ENCODE measurements at regions not wholly inside any gene's neighbourhood (a gene's known extent, or its start where the extent isn't known, plus 50 kb on each side); places are given as distances from the start of the nearest gene placed in this dataset.
A peak's percentile ranks its signal among the peaks of the same experiment; 100 is the strongest.
"Not testable (repeated sequence)": the region's sequence is repeated elsewhere in the genome, so short reads cannot be mapped to it uniquely, and the experiment has no call there.

DNA sequence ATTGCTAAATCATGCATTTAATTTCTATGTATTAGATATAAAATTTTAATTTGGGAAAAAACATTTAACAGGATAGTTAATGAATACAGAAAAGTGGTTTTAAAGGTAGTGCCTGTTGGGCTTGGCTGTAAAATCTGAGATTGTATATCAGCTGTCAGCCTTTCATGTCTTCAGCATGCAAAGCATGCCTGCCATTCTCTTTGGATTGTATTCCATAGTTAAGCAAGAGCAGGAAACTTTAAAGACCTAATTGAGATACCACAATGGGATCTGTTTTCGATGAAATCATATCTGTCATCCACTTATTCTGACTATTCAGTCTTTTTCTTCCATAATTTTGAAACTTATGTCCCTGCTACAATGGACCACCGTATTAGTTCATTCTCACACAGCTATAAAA is 451.0 kb upstream of the DDI1 start:
- no peak for DNase-seq

DNA sequence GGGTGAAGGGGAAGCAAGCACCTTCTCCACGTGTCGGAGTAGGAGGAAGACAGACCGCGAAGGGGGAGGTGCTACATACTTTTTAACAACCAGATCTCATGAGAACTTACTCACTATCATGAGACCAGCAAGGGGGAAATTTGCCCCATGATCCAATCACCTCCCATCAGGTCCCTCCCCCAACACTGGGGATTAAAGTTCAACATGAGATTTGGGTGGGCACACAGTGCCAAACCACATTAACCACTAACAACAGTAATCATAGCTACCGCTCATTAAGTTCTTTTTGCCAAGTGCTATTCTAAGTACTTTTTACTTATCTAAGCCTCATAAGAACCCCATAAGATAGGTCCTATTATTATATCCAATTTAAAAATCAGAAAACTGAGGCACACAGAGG is 450.5 kb upstream of the DDI1 start:
- DNase-seq, result no peak

DNA sequence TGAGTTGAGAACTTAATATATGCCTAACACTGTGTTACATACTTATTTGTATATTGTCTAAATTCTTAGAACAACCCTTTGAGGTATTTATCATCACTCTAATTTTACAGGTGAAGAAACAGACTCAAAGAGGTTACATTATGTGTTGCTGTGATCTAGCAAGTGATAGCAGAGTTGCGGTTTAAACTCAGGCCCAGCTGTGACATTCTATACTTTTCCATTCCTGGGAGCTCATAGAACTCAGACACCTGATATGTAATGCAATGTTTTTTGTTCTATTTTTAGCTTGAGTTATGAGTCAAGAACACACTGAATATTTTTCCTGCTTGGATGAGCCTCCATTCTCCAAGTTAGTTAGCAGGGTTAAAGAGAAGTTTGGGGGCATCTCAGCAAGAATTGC is 449.7 kb upstream of the DDI1 start:
- no peak for DNase-seq

GRCh38 chr11:103587901-103588788 is 448.3 kb upstream of the DDI1 start:
- no peak for DNase-seq

DNA sequence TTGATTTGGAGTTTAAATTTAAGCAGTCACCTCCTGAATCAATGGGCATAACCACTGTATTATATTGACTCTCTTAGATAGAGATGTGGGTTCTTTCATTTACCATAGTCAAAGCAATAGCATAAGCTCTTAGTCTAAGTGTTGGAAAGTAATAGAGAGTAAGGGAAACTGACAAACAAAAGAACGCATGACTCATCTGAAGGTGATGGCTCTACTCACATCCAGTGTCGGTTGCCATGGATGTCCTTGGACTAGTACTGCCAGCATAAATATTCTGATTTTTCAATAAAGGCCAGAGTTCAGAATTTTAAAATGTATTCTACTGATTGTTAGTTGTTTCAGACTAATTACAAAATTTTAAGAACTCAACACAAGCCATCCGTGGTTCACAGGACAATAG is 444.9 kb upstream of the DDI1 start:
- no peak for DNase-seq

DNA sequence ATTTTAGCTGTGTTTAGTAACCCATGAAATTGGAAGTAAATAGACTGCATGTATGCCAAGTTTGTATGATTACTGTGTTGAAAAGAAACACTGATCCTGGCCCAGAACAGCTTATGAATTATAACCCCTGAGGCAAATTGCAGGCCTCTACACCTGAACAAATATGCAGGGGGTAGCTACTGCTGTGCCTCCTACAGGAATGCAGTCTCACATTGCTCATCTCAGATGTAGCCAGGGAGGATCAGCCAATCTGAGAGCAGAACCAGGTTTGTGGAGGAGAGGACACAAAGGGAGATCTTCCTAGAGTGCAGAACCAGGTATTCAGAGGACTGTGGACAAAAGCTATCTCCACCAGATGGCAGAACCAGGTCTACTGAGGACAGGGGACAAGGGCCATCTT is 442.2 kb upstream of the DDI1 start:
- no peak for DNase-seq

- no peak for DNase-seq
Measured at GRCh38 chr11:103596315-103596714, 440.1 kb upstream of the DDI1 start.

DNA sequence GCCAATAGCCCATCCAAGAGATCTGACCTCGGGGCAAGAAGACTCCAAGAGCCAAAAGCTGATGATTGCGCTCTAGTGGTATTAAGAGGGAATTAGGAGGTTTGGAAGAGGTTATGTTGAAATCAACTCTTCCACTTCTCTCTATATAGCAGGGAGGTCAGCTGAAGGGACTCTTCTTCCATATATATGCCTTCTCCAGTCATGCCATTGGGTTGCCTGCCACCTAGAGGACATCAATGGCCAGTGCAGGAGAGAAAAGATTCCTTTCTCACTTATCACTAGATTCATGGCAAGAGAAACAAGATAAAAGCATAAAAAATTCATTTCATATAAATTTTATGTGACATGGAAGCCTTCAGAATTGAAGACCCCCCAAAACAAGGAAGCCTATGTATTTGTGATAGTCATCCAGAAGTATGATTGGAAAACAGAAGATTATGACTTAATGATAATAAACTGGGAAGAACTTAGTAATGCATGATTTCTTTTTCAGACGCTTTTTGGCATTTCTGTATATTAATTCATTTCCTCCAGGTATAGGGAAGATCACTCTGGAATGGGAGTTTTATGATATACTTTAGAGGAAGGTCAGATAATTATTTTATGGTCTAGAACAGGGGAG is 435.1 kb upstream of the DDI1 start:
- peak; percentile 56 for DNase-seq

DNA sequence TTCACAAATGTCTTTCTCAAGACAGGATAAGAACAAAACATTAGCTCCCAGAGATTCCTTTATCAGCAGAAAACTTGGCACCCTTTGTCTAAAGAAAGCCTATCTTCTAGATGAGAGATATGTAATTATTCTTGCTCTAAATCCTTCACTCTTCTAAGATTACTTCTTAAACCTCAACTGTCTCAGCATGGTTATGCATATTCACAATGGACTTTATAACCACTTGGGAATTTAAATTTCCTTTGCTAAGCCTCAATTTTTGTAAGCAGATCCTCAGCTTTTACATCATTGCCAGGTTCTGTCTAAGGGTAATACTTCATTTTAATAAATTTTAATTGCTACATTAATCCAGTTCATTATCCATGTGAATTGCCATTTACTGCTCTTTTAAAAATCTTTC is 433.6 kb upstream of the DDI1 start:
- no peak for DNase-seq

DNA sequence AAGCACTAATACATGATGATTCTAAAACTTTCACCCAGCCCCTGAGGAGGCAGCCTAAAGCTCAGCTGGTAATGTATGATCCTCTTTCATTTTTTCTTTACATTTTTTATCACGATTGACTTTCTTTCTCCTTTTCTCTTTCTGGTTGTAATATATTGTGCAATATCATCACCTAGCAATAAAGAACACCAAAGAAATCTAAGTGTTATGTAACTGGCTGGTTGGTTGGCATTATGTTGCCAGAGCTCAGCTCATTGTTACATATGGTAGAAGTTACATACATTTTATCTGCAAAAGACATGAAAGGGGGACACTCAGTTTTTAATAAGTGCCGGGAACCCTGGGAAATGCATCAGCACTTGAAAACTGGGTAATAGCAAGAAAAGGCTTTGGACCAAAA is 432.1 kb upstream of the DDI1 start:
- no peak for DNase-seq

DNA sequence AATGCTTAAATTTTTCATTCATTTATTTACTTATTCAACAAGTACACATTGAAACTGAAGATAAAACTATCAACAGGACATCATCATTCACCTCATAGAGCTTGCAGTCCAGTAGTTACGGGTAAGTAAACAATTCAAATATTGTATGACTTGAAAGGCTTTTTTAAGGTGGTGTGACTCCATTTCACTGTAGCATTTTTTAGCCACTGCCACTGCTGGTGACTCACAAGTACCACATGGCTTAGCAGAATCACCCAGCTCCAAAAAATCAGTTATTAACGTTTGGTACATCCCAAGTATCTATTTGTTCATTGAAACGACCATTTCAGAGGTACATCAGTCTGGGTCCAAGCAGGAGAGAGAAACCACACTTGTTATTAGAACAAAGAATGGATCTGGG is 427.9 kb upstream of the DDI1 start:
- DNase-seq, result no peak

GRCh38 chr11:103609117-103610066 is 427.0 kb upstream of the DDI1 start:
- no peak for DNase-seq

DNA sequence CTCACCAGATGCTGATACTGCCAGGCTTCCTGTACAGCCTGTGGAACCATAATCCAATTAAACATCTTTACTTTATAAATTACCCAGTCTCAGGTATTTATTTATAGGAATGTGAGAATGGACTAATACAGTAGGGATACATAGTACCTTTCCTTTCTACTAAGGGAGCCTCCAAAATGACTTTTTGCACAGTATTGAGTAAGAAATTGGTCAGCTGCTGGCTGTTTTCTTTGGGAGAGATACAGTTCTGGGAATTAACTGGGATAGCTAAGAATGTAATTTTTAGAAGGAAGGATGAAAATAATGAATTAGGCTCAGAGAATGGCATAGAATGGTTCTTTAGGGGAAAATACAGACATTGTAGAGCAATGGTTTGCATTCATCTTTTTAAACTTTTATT is 426.0 kb upstream of the DDI1 start:
- DNase-seq, result no peak

DNA sequence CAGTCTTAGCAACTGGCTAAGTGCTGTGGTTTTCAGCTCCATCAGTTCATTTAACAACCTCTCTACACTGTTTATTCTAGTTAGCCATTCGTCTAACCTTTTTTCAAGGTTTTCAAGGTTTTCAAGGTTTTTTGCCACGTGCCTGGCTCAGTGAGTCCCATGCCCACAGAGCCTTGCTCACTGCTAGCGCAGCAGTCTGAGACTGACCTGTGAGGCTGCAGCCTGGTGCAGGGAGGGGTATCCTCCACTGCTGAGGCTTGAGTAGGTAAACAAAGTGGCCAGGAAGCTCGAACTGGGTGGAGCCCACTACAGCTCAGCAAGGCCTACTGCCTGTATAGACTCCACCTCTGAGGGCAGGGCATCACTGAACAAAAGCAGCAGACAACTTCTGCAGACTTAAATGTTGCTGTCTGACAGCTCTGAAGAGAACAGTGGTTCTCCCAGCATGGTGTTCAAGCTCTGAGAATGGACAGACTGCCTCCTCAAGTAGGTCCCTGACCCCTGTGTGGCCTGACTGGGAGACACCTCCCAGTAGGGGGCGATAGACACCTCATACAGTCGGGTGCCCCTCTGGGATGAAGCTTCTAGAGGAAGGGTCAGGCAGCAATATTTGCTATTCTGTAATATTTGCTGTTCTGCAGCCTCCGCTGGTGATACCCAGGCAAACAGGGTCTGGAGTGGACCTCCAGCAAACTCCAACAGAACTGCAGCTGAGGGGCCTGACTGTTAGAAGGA is 424.7 kb upstream of the DDI1 start:
- DNase-seq, result not testable (repeated sequence)

- DNase-seq, result not testable (repeated sequence)
Measured at GRCh38 chr11:103612451-103612850, 424.0 kb upstream of the DDI1 start.

GRCh38 chr11:103616586-103616985 is 419.9 kb upstream of the DDI1 start:
- not testable (repeated sequence) for DNase-seq

- DNase-seq, result no peak
Measured at GRCh38 chr11:103618528-103618927, 417.9 kb upstream of the DDI1 start.

GRCh38 chr11:103619480-103619879 is 417.0 kb upstream of the DDI1 start:
- no peak for DNase-seq

- no peak for DNase-seq
Measured at GRCh38 chr11:103619938-103620337, 416.5 kb upstream of the DDI1 start.

DNA sequence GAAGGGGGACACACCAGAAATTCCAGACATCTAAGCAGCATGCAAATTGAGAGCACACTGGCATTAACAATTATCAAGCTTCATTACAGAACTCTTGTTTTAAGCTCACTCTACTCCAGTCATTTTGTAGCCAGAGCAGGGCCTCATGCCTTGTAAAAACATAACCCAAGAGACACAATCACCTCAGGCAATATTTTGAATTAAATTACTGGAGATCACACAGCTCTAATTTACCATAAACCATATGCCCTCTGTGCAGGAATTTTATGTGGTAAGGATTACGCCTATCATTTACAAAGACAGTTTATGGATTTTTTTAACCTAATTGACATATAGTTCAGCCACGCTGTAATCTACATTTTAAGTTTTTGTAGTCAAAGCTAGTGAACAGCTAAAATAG is 414.1 kb upstream of the DDI1 start:
- DNase-seq, result no peak

GRCh38 chr11:103623933-103624332 is 412.5 kb upstream of the DDI1 start:
- DNase-seq, result no peak

DNA sequence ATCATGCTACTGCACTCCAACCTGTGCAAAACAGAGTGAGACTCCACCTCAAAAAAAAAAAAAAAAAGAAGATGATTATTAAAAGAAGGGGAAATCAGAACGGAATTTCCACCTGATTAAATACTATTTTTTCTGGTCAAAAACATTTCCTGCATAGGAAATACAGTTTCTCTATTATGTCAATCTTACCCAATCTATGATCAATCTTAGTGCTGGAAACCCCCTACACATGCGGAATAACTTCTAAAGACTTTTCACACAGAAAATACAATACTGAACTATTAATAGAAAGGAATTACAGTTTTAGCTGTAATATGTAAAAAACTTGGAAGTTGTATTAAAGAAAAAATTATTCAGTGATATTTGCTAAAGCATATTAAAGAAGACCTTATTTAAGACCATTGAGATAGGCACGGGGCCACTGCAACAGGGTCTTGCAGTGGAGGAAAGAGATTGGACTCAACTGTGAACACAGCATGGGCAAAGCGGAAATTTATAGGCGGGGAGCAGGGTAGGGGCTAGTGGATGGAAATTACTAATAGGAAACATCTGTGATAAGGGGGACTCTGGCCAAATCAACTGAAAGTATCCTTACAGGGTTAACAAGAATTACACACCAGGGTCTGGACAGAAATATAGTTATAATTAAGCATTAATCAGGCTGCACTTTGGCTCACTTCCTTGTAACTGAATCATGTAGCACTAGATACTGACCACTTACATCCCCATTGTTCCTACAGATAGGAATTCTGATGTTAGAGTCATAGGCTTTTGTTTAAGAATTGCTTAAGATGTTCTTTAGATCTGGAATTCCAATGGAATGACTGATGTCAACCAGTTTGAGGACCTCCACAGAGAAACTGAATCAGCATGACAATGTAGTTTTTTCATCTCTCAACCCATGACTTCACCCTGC is 411.5 kb upstream of the DDI1 start:
- DNase-seq, result no peak
